GM23338 (cell line): ENCODE measurements at regions not wholly inside any gene's neighbourhood (a gene's known extent, or its start where the extent isn't known, plus 50 kb on each side); places are given as distances from the start of the nearest gene placed in this dataset.

ENCODE experiments used
- CREB1 ChIP-seq: fragments of 250-450 bp; sonication (Bioruptor Pico); IDR thresholded peaks from 2 replicates; pipeline ENCODE4 v1.5.0; 2020; ENCODE audit warnings: low read depth, mild to moderate bottlenecking, moderate library complexity
- CTCF ChIP-seq, 2 experiments: fragments of 200-600 bp in 1 of 2; sonication (generic) in 1 of 2; conservative IDR thresholded peaks; 2 replicates each; pipeline versions ENCODE4 v1.5.1 to v1.6.1; 2016 to 2017; ENCODE audit warnings: antibody characterized with exemption in 2 of 2, low read depth in 2 of 2, mild to moderate bottlenecking in 2 of 2, moderate library complexity in 1 of 2
- EZH2 ChIP-seq: fragments of 200-600 bp; sonication (generic); IDR thresholded peaks from one replicate; pipeline ENCODE4 v1.8.0; 2017; ENCODE audit warnings: antibody characterized with exemption, mild to moderate bottlenecking, low read depth; ENCODE audit not compliant: unreplicated experiment
- JUNB ChIP-seq: IDR thresholded peaks from one replicate; pipeline ENCODE4 v1.6.1; 2016; ENCODE audit warnings: antibody characterized with exemption; ENCODE audit not compliant: unreplicated experiment
- POLR2AphosphoS5 ChIP-seq: IDR thresholded peaks from 2 replicates; pipeline ENCODE4 v1.6.1; 2016; ENCODE audit warnings: antibody characterized with exemption, low read depth
- REST ChIP-seq: IDR thresholded peaks from one replicate; pipeline ENCODE4 v1.6.1; 2018; ENCODE audit warnings: antibody characterized with exemption; ENCODE audit not compliant: unreplicated experiment
- TF ChIP-seq, protein P1 (sequence below): IDR thresholded peaks from 2 replicates; pipeline ENCODE4 v1.6.1; 2016; ENCODE audit warnings: antibody characterized with exemption

DNA sequence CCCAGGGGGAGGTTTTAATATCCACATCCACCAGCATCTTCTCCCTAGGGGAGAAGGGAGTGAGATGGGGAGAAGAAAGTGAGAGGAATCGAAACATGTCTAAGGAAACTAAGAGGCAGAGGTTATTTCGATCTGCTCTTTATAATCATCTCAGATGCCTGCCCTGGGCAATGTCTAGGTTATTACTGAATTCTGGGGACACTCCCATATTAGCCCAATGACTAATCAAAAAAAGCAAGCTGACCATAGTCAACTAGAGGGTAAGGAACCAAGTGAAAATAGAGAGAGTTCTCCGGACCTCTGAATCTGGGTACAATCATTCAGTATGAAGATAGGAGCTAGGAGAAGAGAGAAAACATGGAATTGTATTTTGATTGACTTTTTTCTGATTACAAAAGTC lies 56.7 kb upstream of the EML4 start:
- no peak for TF ChIP-seq CTCF (conservative IDR thresholded peaks at IDR 0.05; ENCODE audit: low read depth in 2 of 2)
- TF ChIP-seq EZH2, result no peak
- TF ChIP-seq JUNB, result no peak
- TF ChIP-seq, protein P1, sequence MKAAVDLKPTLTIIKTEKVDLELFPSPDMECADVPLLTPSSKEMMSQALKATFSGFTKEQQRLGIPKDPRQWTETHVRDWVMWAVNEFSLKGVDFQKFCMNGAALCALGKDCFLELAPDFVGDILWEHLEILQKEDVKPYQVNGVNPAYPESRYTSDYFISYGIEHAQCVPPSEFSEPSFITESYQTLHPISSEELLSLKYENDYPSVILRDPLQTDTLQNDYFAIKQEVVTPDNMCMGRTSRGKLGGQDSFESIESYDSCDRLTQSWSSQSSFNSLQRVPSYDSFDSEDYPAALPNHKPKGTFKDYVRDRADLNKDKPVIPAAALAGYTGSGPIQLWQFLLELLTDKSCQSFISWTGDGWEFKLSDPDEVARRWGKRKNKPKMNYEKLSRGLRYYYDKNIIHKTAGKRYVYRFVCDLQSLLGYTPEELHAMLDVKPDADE, result no peak
- TF ChIP-seq POLR2AphosphoS5, result no peak
- no peak for TF ChIP-seq CREB1
- TF ChIP-seq REST, result no peak
